HG02759 (cell line): ENCODE measurements at regions not wholly inside any gene's neighbourhood (a gene's known extent, or its start where the extent isn't known, plus 50 kb on each side); places are given as distances from the start of the nearest gene placed in this dataset.

Source experiments
- ATAC-seq: cut with Tn5 transposase; IDR thresholded peaks from one replicate; pipeline ENCODE4 v1.9.1; 2021; ENCODE audit warnings: mild to moderate bottlenecking, moderate library complexity; ENCODE audit not compliant: unreplicated experiment

DNA sequence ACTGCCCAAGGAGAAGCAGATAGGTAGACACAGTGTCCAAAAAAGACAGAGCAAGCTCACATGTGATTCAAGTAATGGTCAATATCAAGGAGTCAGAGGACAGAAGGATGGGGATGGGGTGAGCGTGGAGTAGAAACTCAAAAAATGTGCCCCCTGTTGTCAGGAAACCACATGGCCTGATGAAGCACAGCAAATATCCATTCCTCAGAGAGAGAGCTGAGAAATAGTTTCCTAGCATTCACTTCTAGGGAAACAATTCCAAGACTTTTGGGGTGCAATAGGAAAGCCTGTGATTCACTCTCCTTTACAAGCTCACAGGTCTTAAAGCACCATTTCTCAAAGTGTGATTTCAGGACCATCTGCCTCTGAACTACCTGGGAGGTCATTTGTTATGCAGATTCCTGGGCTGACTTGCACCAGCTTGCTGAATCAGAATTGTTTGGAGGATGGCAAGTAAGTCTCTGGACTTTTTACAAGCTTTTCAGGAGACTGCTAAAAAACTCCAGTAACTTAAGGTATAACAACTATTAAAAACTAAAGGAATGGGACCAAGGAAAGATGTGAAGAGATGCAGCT is 432.8 kb downstream of the HDGFL1 start:
- no peak for ATAC-seq

DNA sequence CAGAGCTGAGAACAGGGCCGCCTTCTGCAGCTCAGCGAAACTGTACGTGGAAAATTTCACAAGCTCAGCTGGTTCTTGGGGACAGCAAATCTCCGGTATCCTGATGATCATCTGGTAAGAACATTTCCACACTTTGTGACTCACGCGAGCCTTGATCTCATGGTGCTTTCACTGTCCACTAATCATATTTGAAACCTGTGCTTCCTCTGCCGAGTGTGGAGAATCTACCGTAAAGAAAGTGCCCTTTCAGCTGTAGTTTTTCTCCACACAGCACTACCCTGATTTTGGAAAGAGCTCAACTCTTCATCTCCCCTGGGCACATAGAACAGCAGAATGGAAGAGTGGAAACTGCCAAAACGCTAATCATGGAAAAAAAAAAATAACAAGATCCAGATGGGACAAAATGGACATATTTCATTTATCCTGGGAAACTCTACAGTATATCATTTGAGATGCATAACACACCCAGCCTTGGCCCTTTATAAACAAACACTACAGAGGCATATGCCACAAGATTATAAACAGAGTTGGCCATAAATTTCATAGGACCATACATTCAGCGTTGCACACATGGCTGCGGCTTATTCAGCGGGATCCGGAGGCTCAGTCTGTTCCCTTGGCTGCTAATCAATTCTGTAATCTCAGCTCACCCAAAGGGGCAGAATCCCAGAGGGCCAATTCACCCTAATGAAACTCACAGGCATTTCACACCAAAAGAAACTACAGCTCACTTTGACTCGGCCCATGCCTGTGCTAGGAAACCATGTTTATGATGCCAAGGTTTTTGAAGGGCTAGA is 434.5 kb downstream of the HDGFL1 start:
- ATAC-seq = no peak

DNA sequence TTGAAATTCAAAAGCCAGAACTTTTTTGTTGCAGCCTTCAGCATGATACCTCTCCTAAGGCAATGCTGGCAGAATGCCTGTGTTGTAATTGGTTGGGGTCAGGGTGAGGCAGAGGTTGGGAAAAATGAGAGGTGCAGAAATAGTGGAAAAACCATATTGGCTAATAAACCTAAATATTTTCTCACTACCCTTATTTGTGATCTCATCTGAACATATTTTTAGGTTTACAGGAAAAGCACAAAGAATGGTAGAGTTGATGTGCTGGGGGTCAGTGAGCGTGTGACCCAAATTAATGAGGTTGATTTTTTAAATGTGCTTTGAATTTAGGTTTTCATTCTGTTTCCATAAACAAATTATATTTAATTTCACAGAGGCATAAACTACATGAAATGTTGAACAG is 437.3 kb downstream of the HDGFL1 start:
- ATAC-seq = no peak

DNA sequence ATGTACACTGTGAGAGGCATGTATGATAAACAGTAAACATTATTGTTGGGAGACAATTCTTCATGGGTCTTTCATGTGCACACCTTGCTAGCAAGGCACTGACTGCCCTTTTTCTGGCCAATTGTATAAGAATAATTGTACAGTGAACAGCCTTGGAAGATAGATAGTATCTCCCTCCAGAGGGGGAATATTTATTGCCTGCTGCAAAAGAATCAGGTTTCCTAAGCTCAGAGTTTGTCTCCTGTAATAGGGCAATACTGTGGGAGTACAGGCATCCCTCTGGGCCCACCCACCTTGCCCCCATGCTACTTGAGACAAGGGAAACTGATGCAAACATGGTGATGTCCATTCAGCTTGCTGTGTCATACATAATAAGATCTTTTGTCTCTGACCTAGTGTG is 442.2 kb downstream of the HDGFL1 start:
- ATAC-seq = no peak

DNA sequence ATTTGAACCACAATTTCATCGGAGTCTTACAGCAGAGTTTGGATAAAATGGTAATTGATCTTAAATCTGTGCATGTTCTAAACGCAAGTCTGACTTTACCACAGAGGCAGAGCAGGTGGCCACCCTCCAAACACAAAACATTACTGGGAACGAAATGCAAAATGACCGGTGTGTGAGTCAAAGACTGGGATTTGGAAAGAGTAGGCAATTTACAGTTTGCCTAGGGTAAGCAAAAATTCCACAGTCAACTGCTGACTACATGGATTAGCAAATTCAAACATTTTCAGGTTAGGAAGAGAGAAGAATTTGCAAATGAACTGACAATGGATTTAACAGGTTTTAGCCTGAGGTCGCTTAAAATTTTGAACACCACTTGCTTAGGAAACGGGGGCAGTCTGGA is 444.4 kb downstream of the HDGFL1 start:
- ATAC-seq = no peak

DNA sequence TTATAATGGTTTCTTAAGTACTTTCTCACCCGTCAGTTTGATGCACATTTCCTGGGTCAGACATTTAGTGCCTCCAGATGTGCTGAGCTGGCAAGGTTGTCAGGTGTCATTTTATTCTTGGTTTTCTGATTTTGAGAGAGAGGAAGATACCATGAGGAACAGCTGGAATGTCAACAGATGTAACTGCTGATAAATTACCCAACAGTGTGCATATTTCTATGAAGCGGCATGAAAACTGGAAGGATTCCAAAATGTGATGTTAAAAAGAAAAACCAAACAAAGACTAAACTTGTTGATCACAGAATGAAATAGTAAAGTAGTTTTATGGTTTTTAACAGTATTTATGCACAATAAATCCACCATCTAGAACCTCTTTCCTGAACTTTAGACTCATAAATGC is 447.3 kb downstream of the HDGFL1 start:
- ATAC-seq = no peak

DNA sequence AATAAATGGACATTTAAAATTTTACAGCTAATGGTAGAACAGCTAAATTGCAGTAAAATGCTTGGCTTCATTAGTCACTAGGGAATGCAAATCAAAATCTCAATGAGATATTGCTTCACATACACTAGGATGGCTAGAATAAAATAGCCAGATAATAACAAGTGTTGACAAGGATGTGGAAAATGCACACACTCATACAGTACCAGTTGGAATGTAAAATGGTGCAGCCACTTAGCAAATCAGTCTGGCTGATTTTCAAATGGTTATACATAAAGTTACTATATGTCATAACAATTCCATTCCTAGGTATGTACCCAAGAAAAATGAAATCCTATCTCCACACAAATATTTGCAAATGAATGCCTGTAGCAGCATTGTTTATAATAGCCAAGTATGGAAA is 452.1 kb downstream of the HDGFL1 start:
- ATAC-seq = no peak

DNA sequence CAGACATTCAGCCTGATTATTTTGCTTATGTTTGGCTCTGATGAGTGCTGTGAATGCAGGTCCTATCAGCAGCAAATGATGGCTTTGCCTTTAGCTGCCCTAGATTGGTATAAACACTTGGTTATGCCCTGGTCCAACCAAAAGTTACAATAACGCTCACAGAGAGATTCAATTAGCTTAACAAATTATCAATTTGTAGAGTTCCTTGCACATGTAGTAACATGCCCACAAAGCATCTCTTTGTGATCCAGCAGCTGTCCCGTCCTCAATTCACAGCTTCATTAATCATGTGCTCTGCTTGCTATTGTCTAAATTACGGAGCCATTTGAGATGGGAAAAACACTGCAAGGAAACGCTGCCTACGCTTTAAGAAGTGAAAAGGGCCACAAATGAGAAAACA is 457.9 kb downstream of the HDGFL1 start:
- no peak for ATAC-seq

DNA sequence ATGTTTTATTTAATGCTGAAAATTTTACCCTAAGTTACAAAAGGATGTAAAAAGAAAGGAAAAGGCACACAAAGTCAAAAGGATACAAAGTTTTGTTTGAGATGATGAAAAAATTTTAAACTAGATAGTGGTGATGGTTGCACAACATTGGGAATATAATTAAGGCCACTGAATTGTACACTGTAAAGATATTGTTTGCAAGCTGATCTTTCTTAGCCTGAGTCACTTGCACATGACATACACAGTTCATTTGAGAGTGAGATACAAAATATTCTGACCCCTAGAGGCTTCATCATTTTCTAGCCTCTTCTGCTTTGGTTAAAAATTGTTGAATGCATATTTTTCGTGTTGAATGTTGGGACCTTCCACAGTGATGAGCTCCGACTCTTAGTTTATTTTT is 462.6 kb downstream of the HDGFL1 start:
- no peak for ATAC-seq

DNA sequence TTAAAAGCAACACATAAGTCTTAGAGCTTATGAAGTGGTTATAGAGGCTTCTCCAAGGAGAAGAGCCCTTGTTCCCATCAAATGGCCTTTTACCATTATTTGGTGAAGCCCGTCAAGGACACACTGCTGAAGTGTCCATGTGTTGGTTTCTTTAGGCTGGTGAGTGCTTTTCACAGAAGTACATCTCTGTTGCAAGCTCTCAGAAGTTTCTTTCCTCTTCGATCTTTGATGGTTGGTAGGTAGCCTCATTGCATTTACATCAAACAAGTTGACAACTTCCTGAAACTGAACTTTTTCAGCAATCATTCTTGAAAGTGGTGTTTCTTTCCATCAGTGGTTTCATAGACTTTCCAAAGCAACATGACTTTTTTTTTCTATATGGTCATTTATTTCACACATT is 465.6 kb downstream of the HDGFL1 start:
- ATAC-seq = no peak

DNA sequence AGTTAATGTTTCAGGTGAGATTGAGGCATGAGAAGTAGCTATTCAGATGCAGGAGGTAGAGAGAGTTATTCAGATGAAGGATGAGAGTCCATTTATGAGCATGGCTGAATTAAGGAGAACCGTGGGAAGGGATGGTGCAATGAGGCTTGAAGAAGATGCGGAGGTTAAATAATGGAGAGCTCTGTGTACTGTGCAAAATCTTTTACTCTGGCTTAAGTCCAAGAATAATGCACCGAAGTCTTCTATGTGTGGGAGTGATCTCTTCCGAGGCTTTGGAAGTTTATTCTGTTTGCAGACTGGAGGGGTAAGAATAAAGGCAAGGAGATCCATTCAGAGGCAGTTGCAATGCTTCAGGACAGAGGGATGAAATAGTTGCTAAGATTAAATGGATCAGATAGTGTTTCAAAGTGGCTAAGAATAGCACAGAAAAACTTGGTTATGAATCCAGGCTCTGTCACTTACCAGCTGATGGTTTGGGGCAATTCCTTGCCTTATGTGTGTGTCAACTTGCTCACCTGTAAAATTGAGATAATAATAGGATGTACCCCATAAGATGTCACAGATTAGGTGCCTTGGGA is 467.1 kb downstream of the HDGFL1 start:
- ATAC-seq = no peak

DNA sequence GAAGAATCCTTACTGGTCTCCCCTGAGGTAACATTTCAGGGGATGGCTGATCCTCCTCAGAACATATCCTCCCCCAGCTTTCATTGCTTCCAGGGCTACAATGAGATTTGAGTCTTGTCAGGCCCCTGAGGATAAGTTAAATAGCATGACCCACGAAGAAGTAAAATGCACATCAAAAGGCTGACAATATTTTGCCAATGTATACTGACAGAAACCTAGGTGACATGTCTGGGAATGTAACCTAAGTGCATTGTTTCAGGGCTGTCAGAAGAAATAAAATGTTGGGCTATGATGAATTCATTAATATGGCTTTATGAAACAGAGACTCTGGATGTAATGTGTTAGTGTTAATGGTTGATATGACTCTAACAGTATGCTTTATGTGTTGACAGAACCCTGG is 471.5 kb downstream of the HDGFL1 start:
- no peak for ATAC-seq

DNA sequence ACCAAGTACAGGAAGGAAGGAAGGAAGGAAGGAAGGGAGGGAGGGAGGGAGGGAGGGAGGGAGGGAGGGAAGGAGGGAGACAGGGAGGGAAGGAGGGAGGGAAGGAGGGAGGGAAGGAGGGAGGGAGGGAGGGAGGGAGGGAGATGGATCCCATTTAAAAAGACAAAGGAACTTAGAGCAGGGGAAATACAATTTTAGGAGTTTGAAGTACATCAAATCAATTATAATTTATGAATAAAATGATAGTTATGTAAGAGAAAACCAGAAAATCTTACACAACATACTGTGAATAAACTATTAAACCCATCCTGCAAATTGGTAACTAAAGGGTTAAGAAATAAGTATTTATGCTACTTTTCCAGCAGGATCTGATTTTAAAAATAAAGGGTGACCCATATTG is 475.9 kb downstream of the HDGFL1 start:
- ATAC-seq = no peak

DNA sequence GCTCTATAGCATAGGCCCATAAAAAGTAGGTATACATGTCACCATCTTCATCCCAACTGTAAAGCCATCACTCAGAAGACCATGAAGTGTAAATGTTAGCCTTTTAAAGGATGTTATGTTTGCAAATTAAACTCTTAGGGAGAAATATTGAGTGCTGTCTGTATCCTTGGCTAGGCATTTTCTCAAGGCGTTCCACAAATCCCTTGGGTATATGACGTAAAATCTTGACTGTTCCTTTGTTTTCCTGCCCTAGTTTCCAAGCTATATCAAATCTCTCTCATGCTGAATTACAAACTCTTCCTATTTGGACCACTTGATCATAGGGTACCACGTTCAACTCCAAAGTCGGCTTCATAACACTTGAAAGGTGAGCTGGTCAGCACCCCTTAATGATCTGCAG is 486.2 kb downstream of the HDGFL1 start:
- no peak for ATAC-seq

DNA sequence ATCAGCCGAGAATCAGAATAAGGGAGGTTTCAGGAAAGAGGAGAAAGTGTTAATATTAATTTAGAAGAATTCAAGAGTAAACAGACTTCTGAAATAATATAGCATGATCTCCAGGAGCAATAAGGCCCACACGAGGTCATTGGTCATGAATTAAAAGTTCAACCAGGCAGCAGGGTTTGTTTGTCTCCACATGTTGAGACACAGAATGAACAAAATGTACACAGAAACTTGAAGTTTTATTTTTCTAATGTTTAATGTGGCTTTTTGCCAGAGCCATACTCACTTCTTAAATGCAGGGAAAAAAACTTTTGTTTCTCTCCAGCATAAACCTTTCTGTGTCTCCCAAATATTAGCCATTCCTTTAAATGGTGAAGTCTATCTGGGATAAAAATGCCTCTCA is 504.5 kb downstream of the HDGFL1 start:
- ATAC-seq = no peak

DNA sequence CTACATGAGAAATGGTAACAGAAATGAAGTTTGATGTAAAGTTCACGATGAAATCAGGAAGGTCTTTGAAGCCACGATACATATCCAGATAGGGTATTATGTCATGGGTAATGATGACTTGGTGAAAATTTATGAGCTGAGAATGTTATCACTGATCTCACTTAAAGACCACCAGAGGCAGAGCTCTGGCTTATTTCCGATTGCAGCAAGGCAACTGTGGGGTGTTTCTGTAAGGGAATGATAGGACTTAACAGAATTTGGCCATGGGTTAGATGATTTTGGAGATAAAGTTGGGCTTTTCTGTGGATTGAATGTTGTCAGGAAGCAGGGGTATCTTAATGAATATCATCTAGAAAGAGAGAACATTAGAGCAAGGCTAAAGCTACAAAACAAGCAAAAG is 508.4 kb downstream of the HDGFL1 start:
- no peak for ATAC-seq

DNA sequence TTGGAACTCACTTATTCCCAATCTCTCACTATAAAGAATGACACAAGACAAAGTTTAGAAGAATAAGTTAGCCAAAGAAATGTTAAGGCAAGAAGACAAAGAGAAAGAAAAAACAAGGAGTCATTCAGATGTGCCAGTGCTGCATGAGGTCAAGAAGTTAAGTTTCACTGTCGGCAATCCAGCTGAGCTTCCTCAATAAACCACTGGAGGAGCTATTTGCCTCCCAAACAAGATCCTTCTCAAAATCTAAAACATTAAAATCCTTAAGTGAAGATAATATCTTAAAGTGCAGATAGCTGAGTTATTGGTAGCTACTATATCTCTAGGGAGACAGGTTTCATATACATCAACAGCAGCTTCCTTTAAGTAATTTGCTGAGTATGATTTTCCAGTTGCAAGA is 512.3 kb downstream of the HDGFL1 start:
- no peak for ATAC-seq

DNA sequence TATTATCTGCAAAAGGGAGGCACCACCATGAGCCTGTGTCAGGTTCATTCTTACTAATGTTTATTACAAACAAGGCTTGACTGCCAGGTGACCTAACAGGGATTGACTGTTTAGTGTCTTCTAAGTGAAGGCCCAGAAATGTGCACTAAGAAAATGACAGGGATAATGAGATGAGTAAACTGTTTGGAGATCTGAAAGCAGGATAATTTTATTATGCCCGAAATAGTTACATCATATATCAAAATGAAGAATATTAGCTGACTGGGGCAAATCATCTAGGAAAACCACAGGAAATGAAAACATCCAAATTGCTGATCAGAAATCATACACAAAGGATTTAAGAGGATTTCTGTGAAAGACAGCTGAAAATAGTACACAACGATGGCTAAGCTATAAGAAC is 516.7 kb downstream of the HDGFL1 start:
- ATAC-seq = no peak

DNA sequence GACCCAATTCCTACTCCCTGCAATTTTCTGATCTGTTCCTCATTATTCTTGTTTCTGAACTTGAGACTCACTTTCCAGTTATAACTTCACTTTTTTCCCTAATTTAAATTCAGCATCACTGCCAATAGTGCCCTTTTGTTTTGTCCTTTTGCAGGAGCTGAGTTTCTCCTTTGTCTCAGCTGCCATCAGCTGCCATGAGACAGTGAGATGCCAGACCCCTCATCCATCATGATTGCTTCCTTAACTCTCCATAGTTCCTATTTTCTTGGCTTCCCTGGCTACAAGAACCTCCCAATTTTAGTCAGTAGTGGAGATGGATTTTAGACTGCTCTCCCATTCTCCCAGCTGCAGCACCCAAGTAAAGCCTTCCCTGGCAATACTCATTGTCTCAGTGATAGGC is 518.1 kb downstream of the HDGFL1 start:
- ATAC-seq = no peak

DNA sequence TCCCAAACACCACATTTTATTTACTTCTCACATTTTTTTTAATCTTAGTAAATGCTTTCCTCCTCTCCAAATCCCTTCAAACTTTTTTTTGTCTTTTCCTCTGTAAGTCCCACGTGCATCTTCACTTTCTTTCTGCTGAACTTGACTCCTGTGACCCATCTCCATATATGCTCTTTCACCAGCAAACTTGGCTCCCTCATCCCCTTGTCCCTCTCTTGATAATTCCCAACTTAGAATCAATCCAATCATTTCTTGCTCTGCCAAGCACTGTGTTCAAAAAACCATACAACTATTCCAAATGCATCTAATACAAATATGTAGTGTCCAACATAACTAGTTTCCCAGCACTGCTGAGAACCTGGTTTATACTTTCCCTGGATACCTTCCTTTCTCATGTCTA is 519.4 kb downstream of the HDGFL1 start:
- ATAC-seq = no peak

DNA sequence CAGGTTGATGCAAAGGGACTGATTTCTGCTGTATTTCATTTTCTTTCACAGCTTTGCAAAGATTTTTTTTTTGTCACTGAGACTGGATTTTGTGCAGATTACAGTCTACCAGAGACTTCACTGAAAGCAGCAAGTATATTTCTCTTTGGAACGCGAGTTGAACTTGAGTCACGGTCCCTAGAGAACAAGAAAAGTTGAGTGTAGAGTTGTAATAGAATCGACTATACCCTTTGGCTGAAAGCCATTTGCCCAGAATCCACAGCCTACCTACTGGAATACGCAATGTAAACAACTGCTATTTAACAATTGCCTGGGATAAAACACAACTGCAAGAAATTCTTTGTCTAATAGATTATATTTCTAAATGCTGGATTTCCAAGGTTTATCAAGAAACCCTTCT is 520.6 kb downstream of the HDGFL1 start:
- ATAC-seq = no peak

DNA sequence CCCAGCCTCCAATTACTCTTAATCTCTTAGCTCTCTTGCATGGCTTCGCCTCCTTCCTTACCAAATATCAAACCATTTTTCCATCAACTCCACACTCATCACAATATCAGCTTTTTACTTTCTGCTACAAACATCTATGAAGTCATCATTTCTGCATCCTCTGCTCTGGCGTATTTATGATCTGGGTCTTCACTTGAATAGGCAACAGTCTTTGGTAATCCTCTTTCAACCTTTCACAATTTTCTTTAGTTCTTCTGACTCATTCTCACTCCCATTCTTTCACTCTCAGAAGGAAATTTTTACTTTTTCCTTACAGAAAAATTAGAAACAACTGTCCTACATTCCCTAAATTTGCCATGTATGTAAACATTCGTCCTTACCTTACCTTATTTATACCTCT is 522.4 kb downstream of the HDGFL1 start:
- no peak for ATAC-seq

DNA sequence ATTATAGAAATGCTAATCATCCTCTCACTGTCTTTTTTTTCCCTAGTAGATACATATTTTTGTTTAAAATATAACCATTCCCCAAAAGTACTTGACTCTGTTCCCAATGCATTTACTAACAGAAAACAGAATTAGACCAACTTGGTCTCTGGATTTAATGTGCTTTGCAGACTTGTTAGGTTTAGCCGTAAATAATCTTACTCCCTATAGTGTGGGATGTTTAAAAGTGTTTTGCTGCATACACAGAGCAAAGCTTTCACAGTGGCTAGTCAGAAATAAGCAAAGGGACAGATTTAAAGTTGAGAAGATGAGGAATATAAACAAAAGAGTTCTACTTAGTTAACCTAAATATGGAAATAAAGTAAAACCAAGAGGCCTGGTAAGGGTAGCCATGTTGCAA is 527.5 kb downstream of the HDGFL1 start:
- ATAC-seq = no peak
